ENCODE measurements at regions not wholly inside any gene's neighbourhood (a gene's known extent, or its start where the extent isn't known, plus 50 kb on each side); places are given as distances from the start of the nearest gene placed in this dataset.

- no peak for DNase-seq (ENCODE audit: extremely low read depth, low read depth)
- TF ChIP-seq CTCF (IDR thresholded peaks at IDR 0.05; ENCODE audit: low read depth, low read length) = no peak
Observed at GRCh38 chr7:136342251-136342650, 365.1 kb upstream of the MTPN start.

GRCh38 chr7:136339464-136339863 lies 362.3 kb upstream of the MTPN start:
- DNase-seq (ENCODE audit: extremely low read depth, low read depth) = no peak
- TF ChIP-seq CTCF (IDR thresholded peaks at IDR 0.05; ENCODE audit: low read depth, low read length) = no peak

- no peak for TF ChIP-seq CTCF (IDR thresholded peaks at IDR 0.05; ENCODE audit: low read depth, low read length)
- no peak for DNase-seq (ENCODE audit: extremely low read depth, low read depth)
Observed at GRCh38 chr7:136336932-136337331, 359.8 kb upstream of the MTPN start.

- no peak for DNase-seq (ENCODE audit: extremely low read depth, low read depth)
- no peak for TF ChIP-seq CTCF (IDR thresholded peaks at IDR 0.05; ENCODE audit: low read depth, low read length)
Observed at GRCh38 chr7:136333636-136334035, 356.5 kb upstream of the MTPN start.

GRCh38 chr7:136326045-136326609 lies 349.0 kb upstream of the MTPN start:
- TF ChIP-seq CTCF (IDR thresholded peaks at IDR 0.05; ENCODE audit: low read depth, low read length) = no peak
- DNase-seq (ENCODE audit: extremely low read depth, low read depth) = no peak

- no peak for TF ChIP-seq CTCF (IDR thresholded peaks at IDR 0.05; ENCODE audit: low read depth, low read length)
- no peak for DNase-seq (ENCODE audit: extremely low read depth, low read depth)
Observed at GRCh38 chr7:136325578-136325977, 348.4 kb upstream of the MTPN start.

GRCh38 chr7:136325027-136325426 lies 347.9 kb upstream of the MTPN start:
- no peak for DNase-seq (ENCODE audit: extremely low read depth, low read depth)
- TF ChIP-seq CTCF (IDR thresholded peaks at IDR 0.05; ENCODE audit: low read depth, low read length) = no peak
